Neural cell (in vitro differentiated cells): ENCODE measurements at regions not wholly inside any gene's neighbourhood (a gene's known extent, or its start where the extent isn't known, plus 50 kb on each side); places are given as distances from the start of the nearest gene placed in this dataset.

Source experiments
- H2AFZ ChIP-seq: fragments of 200-600, 300-800 bp; sonication (generic), shearing (Covaris generic); 2 replicates; pipeline ENCODE4 v1.6.0; 2014; ENCODE audit warnings: low read depth, mild to moderate bottlenecking, antibody characterized with exemption, low read length, moderate library complexity
- H3F3A ChIP-seq: fragments of 200-600 bp; shearing (Covaris generic); 2 replicates; pipeline ENCODE4 v1.6.1; 2016; ENCODE audit warnings: mild to moderate bottlenecking, moderate library complexity, mixed read lengths, antibody characterized with exemption, low read length; ENCODE audit not compliant: insufficient read depth, poor library complexity, severe bottlenecking
- H3K27ac ChIP-seq: fragments of 200-600, 300-800 bp; sonication (generic), shearing (Covaris generic); 2 replicates; pipeline ENCODE4 v1.5.1; 2014; ENCODE audit warnings: mild to moderate bottlenecking, low read length, moderate library complexity
- H3K27me3 ChIP-seq: fragments of 300-800, 200-600 bp; sonication (generic), shearing (Covaris generic); 2 replicates; pipeline ENCODE4 v1.6.0; 2014; ENCODE audit warnings: mild to moderate bottlenecking, low read depth, low read length, moderate library complexity; ENCODE audit not compliant: insufficient read depth
- H3K36me3 ChIP-seq: fragments of 300-800, 200-600 bp; sonication (generic), shearing (Covaris generic); 2 replicates; pipeline ENCODE4 v1.5.1; 2014; ENCODE audit warnings: mild to moderate bottlenecking, antibody characterized with exemption, low read length, moderate library complexity; ENCODE audit not compliant: insufficient read depth
- H3K4me2 ChIP-seq: fragments of 300-800, 200-600 bp; sonication (generic), shearing (Covaris generic); 2 replicates; pipeline ENCODE4 v1.6.0; 2014; ENCODE audit warnings: mild to moderate bottlenecking, low read length
- H3K4me3 ChIP-seq: fragments of 300-800, 200-600 bp; sonication (generic), shearing (Covaris generic); 2 replicates; pipeline ENCODE4 v1.5.1; 2014; ENCODE audit warnings: mild to moderate bottlenecking, low read length, moderate library complexity
- H3K79me2 ChIP-seq: fragments of 200-600 bp; shearing (Covaris generic); replicated peaks from 2 replicates; pipeline ENCODE4 v1.6.0; 2014; ENCODE audit warnings: mild to moderate bottlenecking, low read length, moderate library complexity; ENCODE audit not compliant: insufficient read depth
- H3K9ac ChIP-seq: fragments of 300-800, 200-600 bp; sonication (generic), shearing (Covaris generic); 2 replicates; pipeline ENCODE4 v1.6.1; 2016; ENCODE audit warnings: mild to moderate bottlenecking, low read length, mixed read lengths
- H3K9me2 ChIP-seq: fragments of 200-600 bp; shearing (Covaris generic); 2 replicates; pipeline ENCODE4 v1.6.1; 2016; ENCODE audit warnings: mild to moderate bottlenecking, low read length, mixed read lengths; ENCODE audit not compliant: insufficient read depth
- H3K9me3 ChIP-seq: fragments of 200-600, 300-800 bp; sonication (generic), shearing (Covaris generic); 2 replicates; pipeline ENCODE4 v1.6.1; 2016; ENCODE audit warnings: mild to moderate bottlenecking, mixed run types, low read length, moderate library complexity, mixed read lengths
- H4K20me1 ChIP-seq: fragments of 200-600 bp; shearing (Covaris generic); 2 replicates; pipeline ENCODE4 v1.6.1; 2016; ENCODE audit warnings: mild to moderate bottlenecking, mixed run types; ENCODE audit not compliant: insufficient read depth
- CTCF ChIP-seq: fragments of 450-650 bp; IDR thresholded peaks from 2 replicates; pipeline ENCODE4 v1.5.1; 2014; ENCODE audit warnings: antibody characterized with exemption, mild to moderate bottlenecking, moderate library complexity; ENCODE audit not compliant: poor library complexity, severe bottlenecking
- EP300 ChIP-seq: fragments of 450-650 bp; conservative IDR thresholded peaks from 2 replicates; pipeline ENCODE4 v1.6.1; 2014; ENCODE audit warnings: antibody characterized with exemption, mild to moderate bottlenecking, moderate library complexity; ENCODE audit not compliant: poor library complexity, severe bottlenecking
- EZH2 ChIP-seq: fragments of 200-600, 300-800 bp; shearing (Covaris generic), sonication (generic); IDR thresholded peaks from 2 replicates; pipeline ENCODE4 v1.6.1; 2014; ENCODE audit warnings: antibody characterized with exemption, low read length, borderline replicate concordance, mild to moderate bottlenecking; ENCODE audit not compliant: insufficient read depth, poor library complexity, severe bottlenecking
- MXI1 ChIP-seq: fragments of 450-650 bp; conservative IDR thresholded peaks from 2 replicates; pipeline ENCODE4 v1.6.1; 2014; ENCODE audit warnings: antibody characterized with exemption, mild to moderate bottlenecking; ENCODE audit not compliant: poor library complexity, severe bottlenecking
- POLR2AphosphoS5 ChIP-seq: IDR thresholded peaks from 2 replicates; pipeline ENCODE4 v1.6.1; 2012
- RAD21 ChIP-seq: fragments of 450-650 bp; conservative IDR thresholded peaks from 2 replicates; pipeline ENCODE4 v1.6.1; 2014; ENCODE audit warnings: antibody characterized with exemption, mild to moderate bottlenecking, moderate library complexity
- REST ChIP-seq: IDR thresholded peaks from 2 replicates; pipeline ENCODE4 v1.6.1; 2012; ENCODE audit warnings: borderline replicate concordance
- SMC3 ChIP-seq: fragments of 450-650 bp; conservative IDR thresholded peaks from 2 replicates; pipeline ENCODE4 v1.6.1; 2014; ENCODE audit warnings: antibody characterized with exemption, mild to moderate bottlenecking, moderate library complexity; ENCODE audit not compliant: poor library complexity
- TAF1 ChIP-seq: IDR thresholded peaks from 2 replicates; pipeline ENCODE4 v1.6.1; 2012; ENCODE audit warnings: low read depth

GRCh38 chr5:124460642-124461041 lies 285.8 kb downstream of the ZNF608 start:
- Histone ChIP-seq H3K4me3 (no peak overlapping the region), H3K4me2 (no peak overlapping the region), H3K9me3 (no peaks in the 10 kb centered on the region), H3K27ac (no peak overlapping the region), H3K36me3 (no peaks in the 10 kb centered on the region), H3F3A (peaks cover 6% of the 10 kb centered on the region), H3K27me3 (no peaks in the 10 kb centered on the region), H3K79me2 (no peaks in the 10 kb centered on the region), H3K9ac (no peak overlapping the region), H4K20me1 (no peaks in the 10 kb centered on the region), H2AFZ (no peak overlapping the region), H3K9me2 (no peaks in the 10 kb centered on the region)
- no peak for TF ChIP-seq REST
- no peak for TF ChIP-seq EP300
- TF ChIP-seq MXI1, result no peak
- no peak for TF ChIP-seq SMC3
- no peak for TF ChIP-seq POLR2AphosphoS5
- TF ChIP-seq TAF1, result no peak
- no peak for TF ChIP-seq EZH2
- no peak for TF ChIP-seq CTCF
- no peak for TF ChIP-seq RAD21

GRCh38 chr5:124459984-124460383 lies 286.5 kb downstream of the ZNF608 start:
- no peaks in the 10 kb centered on the region for H3K36me3 ChIP-seq
- no peak overlapping the region for H3K4me3 ChIP-seq
- no peak overlapping the region for H3K9ac ChIP-seq
- no peak for TF ChIP-seq TAF1
- no peak for TF ChIP-seq EP300
- no peak for TF ChIP-seq EZH2
- TF ChIP-seq POLR2AphosphoS5, result no peak
- TF ChIP-seq CTCF, result no peak
- TF ChIP-seq RAD21, result no peak
- no peak for TF ChIP-seq REST
- TF ChIP-seq MXI1, result no peak
- TF ChIP-seq SMC3, result no peak
- no peak overlapping the region for H3K4me2 ChIP-seq
- H3K9me2 ChIP-seq, result no peaks in the 10 kb centered on the region
- H3K79me2 ChIP-seq, result no peaks in the 10 kb centered on the region
- peaks cover 6% of the 10 kb centered on the region for H3F3A ChIP-seq
- H3K9me3 ChIP-seq, result no peaks in the 10 kb centered on the region
- no peaks in the 10 kb centered on the region for H4K20me1 ChIP-seq
- no peak overlapping the region for H3K27ac ChIP-seq
- H3K27me3 ChIP-seq, result no peaks in the 10 kb centered on the region
- H2AFZ ChIP-seq, result no peak overlapping the region
